ENCODE measurements at regions not wholly inside any gene's neighbourhood (a gene's known extent, or its start where the extent isn't known, plus 50 kb on each side); places are given as distances from the start of the nearest gene placed in this dataset.
"Not testable (repeated sequence)": the region's sequence is repeated elsewhere in the genome, so short reads cannot be mapped to it uniquely, and the experiment has no call there.

DNA sequence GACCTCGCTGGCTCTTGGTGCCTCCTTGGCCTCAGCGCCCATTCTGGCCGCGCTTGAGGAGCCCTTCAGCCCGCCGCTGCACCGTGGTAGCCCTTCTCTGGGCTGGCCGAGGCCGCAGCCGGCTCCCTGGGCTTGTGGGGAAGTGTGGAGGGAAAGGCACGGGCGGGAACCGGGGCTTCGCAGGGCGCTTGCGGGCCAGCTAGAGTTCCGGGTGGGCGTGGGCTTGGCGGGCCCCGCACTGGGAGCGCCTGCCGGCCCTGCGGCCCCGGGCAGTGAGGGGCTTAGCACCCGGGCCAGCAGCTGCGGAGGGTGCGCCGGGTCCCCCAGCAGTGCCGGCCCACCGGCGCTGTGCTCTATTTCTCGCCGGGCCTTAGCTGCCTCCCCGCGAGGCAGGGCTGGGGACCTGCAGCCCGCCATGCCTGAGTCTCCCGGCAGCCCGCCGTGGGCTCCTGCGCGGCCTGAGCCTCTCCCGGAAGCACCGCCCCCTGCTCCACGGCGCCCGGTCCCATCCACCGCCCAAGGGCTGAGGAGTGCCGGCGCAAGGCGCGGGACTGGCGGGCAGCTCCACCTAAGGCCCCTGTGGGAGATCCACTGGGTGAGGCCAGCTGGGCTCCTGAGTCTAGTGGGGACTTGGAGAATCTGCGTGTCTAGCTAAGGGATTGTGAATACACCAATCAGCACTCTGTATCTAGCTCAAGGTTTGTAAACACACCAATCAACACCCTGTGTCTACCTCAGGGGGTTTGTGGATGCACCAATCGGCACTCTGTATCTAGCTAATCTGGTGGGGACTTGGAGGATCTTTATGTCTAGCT is 141.1 kb downstream of the SLCO4C1 start:
- DNase-seq: not testable (repeated sequence)

DNA sequence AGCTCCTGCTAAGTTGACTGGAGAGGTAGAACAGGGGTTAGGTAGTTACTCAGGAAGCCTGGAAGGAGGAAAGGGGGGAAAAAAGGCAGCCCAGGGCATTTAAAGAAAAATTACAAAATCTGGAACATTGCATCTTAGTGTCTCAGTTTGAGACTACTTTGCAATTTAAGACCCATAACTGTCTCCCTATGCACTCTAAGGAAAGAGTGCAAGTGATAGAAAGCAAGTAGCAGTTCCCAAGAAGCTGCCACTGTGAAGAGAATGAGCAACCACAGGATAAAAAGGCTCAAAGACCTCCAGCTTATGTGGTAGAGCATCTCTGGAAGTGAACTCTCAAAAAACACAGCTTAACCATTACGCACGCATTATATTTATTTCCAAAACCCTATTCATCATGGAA is 141.8 kb downstream of the SLCO4C1 start:
- DNase-seq: no peak

DNA sequence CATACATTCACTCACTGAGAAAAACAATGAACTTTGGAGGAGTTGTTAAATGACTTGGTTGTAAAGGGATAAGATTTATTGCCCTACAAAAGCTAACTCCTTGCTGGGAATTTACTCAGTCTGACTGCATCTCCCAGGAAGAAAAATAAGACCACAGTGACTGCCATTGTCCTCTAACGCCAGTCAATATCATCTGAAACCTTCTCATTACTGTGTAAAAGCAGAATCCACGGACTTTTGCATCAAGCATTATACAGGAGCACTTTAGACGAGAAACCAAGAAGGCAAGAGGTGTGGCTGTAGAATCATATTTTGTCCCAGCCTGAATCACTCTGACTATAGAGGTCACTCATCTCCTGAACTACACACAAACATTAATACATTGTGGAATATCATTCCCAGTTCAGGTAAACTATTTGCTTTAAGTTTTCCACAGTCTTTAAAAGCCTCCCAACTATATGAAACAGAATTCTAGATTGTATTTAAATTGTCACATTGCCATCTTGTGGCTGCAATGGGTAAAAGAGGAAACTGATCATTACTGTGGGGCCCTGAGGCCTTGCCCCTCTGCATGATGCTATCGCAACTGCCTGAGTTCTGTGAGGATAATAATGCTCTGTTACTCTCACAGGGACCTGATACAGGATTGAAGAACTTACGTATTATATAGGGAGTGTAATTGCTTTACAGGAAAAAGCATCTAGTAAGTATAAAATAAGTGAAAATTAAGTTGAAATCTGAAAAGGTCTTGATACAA is 142.9 kb downstream of the SLCO4C1 start:
- no peak for DNase-seq

DNA sequence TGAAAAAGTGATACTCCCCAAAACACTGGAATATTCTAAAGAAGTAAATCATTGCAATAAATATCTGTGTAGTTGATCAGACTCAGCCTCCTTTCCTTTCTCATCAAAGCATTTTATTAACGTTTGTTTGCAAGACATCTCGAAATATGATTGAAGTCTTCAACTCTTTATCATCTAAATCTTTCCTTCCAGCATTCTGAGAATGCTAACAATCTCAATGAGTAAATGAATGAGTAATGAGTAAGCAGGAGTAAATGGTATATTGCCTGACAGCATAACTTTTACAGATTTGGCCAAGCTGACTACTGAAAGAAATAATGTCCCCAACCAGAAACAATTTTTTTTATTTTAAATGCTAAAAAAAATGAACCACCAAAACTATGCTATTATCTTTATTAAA is 157.1 kb downstream of the SLCO4C1 start:
- DNase-seq: no peak

DNA sequence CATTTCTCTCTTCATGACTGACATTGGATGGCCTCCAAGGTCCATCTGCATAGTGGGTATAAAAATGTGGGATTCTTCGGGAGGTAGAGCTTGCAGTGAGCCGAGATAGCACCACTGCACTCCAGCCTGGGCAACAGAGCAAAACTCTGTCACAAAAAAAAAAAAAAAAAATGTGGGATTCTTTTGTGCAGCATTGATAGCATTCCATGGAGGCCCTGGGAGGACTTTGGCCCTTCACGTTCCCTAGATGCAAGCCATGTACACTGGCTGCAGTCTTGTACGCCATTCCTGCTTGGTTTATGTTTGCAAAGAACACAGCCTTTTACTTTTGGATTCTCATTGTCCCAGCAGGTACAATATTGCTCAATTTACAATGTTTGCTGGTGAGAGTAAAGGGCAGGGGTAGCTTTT is 157.8 kb downstream of the SLCO4C1 start:
- DNase-seq: no peak

DNA sequence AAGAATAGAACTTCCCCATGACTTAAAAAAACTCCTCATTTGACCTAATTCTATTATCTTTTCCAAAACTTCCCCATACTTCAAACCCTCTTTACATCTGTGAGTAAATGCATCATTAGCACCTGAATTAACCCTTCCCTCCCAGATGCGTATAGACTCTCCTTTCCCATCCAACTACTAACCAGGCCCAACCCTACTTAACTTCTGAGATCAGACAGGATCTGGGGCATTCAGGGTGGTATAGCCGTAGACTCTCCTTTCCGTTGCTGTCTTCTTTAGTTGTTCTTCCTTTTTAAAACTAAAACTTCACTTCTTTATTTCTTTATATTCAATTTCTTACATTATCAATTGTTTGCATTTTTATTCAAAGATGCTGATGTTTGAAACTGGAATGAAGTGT is 165.2 kb downstream of the SLCO4C1 start:
- DNase-seq: no peak

DNA sequence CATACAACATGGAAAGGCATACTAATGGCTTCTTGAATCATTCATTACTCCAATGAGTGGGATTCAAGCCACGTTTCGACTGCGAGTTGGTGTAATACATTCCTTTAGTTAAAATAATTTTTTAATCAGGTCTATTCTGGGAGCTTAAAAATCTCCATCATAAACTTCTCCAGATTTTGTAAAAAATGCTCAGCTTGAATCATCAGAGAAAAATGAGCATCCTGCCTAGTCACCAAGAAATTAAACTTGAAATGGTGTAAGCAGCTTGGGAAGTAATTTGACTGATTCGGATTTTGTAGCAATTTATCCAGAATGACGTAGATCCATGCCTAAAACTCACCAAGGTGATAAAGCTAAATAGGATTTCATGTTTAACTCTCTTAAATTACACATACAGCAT is 165.7 kb downstream of the SLCO4C1 start:
- no peak for DNase-seq

DNA sequence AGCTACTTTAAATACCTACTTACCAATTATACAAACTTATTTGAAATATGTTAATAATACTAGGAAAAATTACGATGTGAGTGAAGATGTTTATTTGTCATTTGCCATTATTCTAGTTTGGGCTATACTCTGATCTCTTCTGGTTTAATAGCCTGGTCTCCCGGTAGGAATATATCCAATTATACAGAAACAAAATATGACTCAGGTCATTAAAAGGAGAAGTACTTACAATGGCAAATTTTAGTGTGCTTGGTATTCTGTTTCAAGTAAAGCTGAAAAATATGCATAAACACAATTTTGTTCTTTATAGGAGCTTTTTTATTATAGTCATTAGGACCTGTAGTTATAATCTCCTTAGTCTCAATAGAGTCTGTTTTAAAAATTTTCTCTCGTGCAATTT is 176.8 kb downstream of the SLCO4C1 start:
- DNase-seq: no peak

DNA sequence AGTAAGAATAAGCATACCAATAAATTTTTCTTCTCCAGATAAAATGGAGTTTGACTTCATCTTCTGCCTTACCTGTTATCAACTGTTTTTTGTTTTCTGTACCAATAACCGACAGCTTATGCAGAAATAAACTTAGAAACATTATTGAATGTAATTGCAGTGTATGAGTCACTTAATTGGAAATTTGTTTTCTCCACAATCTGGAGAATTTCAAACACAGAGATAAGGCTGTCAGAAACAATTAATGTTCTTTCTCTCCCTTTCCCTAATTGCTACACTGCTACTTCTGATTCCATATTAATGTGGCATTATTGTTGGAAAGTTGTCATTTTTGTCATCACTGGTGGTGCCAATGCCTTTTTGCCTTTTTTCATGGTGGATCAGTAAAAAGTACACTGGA is 180.3 kb downstream of the SLCO4C1 start:
- no peak for DNase-seq

DNA sequence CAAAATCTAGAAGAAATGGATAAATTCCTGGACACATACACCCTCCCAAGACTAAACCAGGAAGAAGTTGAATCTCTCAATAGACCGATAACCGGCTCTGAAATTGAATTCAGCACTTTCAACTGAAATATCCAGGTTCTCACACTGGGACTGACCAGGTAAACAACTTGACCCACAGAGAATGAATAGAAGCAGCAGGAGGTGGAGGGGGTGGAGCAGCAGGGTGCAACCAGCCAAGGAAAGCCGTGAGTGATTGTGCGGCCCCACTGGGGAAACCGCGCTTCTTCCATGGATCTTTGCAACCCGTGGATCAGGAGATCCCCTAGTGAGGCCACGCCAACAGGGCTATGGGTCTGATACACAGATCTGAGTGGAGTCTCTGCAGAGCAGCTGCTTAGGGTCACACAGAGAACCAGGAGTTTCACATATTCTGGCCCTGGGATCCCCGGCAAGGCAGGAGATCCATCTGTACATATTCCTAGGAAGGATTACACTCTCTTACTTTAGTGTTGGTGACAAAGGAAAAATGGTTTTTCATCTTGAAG is 181.5 kb downstream of the SLCO4C1 start:
- no peak for DNase-seq

DNA sequence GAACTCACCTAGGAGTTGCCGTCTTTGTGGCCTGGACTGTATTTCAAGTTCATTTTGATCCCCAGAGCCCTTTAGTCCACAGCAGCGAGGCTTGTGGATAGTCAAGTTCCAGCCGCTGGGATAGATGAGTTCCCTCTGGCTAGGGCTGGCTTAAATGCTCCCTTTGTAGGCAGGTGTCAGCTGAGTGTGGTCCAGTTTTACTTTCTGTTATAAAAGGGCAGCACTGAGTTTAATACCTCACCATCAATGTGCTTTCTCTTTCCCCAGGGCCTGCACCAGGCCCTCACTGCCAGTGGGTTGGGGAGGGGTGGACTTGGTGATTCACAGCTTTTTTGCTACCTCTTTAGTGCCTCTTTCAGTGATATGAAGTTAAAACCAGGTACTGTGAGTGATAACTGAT is 188.2 kb downstream of the SLCO4C1 start:
- no peak for DNase-seq

DNA sequence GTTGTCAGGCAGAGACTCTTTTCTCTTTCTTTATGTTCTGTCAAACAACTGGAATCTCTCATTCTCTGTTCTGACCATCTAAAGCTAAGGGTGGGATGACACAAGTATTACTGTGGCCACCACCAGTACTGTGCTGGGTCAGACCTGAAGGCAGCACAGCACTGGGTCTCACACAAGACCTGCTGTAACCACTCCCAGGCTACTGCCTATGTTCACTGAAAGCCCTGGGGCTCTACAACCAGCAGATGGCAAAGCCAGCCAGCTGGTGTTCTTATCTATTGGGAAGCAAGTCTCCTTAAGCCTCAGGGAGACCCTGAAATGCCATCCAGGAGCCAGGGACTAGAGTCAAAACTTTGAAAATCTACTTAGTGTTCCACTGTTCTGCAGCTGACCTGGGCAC is 189.5 kb downstream of the SLCO4C1 start:
- no peak for DNase-seq

DNA sequence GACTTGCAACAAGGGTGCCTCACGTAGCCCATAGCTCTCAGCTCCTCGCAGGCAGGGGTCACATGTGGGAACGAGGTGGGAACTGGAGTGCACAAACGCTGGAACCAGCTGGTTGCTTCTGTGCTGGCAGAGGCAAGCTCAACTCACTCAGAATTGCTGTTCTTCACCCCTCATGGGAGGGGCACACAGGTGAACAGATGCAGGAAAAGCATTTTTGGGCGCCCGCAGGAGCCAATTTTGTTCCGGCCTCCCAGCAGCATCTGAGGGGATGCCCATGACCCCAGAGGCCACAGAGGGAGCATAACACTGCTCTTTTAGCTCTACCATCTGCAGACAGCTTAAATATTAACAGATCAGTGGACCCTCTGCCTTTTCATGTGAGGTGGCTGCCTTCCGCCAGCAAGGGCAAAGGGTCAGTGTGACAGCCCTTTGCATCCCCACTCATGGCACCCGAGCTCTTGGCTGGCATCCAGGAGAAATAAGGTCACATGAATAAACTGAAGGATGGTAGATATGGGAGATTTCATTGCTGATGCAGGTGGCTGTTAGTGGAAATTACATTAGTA is 196.2 kb downstream of the SLCO4C1 start:
- DNase-seq: no peak

DNA sequence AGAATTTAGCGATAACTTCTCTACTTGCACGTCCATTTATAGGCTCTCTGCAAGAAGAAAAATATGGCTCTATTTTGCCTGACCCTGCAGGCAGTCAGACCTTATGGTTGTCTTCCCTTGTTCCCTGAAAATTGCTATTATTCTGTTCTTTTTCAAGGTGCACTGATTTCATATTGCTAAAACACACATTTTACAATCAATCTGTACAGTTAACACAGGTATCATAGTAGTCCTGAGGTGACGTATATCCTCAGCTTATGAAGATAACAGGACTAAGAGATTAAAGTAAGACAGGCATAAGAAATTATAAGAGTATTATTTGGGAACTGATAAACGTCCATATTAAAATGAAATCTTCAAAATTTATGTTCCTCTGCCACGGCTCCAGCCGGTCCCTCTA is 197.0 kb downstream of the SLCO4C1 start:
- DNase-seq: not testable (repeated sequence)

DNA sequence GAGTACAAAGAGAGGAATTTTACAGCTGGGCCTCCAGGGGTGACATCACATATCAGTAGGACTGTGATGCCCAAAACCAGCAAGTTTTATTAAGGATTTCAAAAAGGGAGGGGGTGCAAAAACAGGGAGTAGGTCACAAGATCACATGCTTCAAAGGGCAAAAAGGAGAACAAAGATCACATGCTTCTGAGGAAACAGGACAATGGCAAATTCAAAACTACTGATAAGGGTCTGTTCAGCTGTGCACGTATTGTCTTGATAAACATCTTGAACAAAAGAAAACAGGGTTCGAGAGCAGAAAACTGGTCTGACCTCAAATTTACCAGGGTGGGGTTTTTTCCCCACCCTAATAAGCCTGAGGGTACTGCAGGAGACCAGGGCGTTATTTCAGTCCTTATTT is 197.5 kb downstream of the SLCO4C1 start:
- DNase-seq: not testable (repeated sequence)

DNA sequence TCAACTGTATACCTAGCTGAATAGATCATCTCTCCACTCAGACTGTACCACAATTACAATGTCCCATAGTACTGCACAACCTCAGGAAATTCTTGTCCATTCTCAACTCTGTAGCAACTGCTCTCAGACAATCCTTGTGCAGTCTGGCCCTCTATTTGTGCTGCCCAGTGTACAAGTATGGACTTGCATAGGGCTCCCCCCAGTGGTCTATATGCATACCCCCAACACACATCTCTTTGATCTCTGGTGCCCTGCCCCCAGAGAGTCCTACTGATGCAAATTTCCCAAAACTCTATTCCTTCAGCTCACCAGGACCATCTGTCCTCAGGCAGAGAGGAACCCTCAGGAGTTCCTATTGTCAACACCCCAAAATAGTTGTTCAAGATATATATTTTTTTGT is 205.3 kb downstream of the SLCO4C1 start:
- no peak for DNase-seq

DNA sequence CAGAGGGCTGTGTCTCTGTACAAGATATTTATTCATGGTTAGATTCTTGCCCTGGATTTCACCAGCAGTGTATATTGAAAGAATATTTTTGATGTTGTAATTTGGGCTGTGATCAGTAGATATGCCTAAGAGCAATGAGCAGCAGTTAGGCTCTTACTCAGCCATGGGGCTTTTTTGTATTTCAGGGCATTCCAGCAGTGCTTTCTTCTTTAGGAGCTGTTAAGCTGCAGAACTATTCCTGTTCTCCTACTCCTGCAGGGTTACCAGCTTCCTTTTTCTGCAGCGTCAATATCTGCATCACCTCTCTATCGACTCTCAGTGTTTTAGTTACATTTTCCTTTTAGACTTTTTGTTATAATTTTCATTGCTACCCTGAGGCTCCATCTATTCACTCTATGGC is 206.2 kb downstream of the SLCO4C1 start:
- no peak for DNase-seq

DNA sequence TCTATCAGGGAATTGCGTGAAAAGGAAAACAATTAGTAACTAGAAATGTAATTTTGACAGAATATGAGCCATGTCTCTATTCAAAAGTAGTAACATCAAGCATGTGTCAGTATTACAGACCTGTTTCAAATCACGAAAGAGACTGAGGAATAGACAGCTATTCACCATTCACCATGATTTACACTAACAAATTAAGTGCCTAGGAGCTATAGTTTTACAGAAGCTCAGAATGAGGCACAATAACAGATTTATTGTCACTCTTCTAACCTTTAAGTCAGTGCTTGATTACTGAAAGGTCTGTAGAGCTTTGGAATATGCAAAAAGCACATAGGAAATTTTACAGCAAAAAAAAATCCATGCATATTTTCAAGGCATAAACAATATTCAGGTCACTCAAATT is 208.2 kb downstream of the SLCO4C1 start:
- no peak for DNase-seq

DNA sequence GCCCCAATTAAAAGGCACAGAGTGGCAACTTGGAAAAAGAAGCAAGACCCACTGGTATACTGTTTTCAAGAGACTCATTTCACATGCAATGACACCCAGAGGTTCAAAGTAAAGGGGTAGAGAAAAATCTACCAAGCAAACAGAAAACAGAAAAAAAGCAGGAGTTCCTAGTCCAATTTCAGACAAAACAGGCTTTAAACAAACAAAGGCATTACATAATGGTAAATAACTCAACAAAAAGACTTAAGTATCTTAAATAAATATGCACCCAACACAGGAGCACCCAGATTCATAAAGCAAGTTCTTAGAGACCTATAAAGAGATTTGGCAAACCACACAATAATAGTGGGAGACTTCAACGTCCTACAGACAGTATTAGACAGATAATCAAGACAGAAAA is 215.8 kb downstream of the SLCO4C1 start:
- no peak for DNase-seq

DNA sequence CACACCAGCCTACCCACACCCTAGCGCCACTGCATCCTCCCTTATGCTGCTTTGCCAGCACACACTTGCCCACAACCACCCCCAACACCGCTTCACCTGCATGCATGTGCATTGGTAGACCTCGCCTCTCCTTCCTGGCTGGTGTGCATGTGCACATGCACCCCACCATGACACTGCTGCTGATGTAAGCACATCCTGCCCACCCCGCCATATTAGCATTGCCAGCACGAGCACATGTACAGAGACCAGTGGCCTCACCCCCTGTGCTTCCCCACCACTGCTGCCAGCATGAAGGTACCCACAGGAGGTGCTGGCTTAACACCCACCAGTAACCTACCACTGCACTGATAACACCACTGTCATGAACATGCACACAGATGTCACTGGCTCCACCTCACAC is 218.2 kb downstream of the SLCO4C1 start:
- DNase-seq: no peak

DNA sequence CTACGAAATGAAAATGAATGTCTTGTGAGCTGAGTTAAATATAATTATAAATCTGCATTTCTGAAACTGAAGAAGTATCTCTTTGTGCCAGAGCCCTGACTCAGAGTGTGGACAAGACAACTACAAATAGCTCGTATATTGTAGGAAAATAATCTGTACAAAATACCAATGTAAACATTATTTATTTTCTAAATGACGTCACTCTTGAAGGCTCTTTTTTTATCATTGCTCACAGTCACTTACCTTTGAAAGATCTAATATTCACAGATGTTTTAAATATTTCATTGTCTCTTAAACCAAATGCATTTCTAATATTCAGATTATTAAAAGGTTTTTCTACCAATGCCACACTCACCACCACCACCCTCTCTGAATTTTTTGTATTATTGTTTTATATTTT is 226.1 kb downstream of the SLCO4C1 start:
- DNase-seq: no peak

DNA sequence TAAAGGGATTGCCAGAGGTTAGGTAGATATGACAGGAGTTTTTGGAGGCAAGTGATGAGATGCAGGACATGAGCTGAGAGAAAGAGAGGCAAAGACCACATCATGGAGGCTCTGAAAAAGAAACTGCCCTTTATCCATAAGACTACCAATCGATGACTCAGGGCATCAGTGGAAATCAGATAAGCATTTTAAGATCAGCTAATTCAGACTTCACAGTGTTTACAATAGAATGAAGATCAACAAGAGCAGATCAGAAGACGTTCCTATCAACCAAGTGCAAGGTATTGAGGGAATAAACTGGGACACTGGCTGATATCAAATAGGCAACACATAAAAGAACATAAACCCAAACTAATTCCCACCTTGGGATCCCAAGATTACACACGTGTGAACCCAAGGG is 227.2 kb downstream of the SLCO4C1 start:
- no peak for DNase-seq

DNA sequence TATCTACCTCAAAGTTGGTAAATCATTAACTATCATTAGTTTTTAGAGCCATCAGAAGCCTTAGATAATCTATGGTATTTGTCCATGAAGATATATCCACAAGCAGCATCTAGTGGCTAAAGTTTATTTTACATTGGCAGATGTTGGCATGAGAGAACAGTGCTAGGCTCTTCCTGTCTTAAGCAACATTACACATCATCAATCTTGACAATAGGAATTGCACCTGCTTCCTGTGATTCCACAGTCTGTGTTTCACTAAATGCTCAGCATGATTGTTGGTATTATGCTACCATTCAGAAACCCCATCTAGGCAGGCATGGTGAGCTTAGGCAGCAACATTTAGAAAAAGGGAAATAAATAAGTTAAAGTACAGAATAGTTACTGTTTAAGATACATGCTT is 246.6 kb downstream of the SLCO4C1 start:
- DNase-seq: no peak

DNA sequence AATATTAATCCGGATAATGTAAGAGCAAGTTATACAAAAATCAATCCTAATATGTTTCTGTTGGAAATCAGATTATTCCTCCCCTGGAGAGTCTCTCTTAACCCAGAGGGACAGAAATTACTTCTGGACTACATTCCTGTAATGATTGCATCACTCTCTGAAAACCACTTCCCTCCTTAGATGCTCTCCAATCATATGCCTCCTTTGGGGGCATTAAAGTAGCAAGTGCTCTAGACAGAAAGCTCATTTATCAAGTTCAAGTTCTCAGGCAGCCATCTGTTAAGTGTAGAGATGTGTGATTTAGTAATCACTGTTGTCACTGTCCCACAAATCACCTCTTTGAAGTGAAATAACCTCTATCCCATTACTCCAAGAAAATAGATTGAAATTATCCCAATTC is 247.1 kb downstream of the SLCO4C1 start:
- DNase-seq: no peak
